NCI-H2107 (cell line): ENCODE measurements at regions not wholly inside any gene's neighbourhood (a gene's known extent, or its start where the extent isn't known, plus 50 kb on each side); places are given as distances from the start of the nearest gene placed in this dataset.
"Not testable (repeated sequence)": the region's sequence is repeated elsewhere in the genome, so short reads cannot be mapped to it uniquely, and the experiment has no call there.

ENCODE experiments used
- DNase-seq: peaks from one replicate; lab custom pipeline; 2025; lab: John Stamatoyannopoulos, UW

DNA sequence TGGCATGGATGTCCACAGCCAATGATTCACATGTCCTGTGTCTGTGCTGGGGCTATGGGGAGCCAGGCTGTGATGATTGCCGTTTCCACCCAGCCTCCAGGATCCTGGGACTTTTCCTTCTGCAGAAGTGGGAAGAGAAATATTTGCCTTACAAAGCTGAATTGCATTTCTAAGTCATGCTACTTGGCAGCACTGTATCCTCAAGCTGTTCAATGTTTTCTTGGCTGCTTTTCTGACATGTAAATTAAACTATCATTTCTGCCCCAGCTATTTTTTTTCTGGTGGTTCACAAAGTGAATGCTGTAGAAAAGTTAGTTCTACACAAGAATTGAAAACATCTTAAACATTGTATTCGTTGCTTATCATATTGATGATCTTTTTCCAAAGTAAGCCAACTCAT is 51.9 kb upstream of the TCERG1L start:
- no peak for DNase-seq

DNA sequence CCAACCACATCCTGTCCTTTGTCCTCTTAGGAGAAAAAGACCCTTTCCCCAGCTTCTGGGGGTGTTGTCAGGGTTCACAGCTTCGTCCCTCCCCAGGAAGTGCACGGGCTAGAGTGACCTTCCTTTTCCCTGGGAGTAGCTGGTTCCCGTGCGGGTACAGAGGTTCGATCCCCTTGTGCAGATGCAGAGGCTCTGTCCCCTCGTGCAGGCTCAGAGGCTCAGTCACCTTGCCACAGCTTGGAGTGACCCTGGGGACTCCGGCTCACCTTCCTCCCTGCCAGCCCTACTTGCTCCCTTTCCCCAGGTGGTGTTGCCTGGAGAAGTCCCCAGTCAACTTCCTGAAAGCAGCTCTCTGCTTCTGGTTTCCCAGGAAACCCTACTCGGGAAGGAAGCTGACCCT is 60.0 kb upstream of the TCERG1L start:
- no peak for DNase-seq

DNA sequence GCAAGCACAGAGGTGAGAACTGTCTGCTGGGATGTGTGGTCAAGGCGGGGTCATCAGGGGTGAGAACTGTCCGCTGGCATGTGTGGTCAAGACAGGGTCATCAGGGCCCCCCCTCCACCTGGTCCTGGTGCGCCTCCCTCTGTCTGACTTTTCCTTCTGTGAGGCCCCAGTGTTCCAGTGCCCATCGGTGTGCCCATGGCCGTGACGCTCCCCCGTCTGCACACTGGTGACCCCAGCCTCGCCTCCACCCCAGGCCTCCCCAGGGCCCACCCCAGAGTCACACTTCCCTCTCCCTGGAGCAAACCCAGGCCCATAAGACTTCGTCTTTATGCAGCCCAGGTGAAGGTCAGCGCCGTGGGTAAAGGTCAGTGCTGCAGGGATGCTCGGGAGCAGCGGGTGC is 70.1 kb upstream of the TCERG1L start:
- DNase-seq = no peak

DNA sequence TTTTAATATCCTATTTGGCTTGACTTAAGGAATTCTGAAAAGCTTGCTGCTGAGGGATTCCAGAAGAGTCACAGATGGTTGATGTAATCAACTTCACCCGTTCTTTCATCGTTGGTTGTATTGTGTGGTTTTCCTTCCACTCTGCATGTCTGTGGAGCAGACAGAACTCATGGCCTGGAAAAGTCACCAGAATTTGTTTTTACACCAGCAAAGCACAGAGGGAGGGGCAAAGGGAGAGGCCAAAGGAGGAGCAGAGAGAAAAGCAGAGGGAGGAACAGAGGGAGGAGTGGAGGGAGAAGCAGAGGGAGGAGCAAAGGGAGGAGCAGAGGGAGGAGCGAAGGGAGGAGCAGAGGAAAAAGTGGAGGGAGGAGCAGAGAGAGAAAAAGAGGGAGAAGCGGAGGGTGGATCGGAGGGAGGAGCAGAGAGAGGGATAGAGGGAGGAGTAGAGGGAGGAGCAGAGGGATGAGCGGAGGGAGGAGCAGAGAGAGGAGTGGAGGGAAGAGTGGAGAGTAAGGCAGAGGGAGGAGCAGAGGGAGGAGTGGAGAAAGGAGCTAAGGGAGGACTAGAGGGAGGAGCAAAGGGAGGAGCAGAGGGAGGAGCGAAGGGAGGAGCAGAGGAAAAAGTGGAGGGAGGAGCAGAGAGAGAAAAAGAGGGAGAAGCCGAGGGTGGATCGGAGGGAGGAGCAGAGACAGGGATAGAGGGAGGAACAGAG is 73.8 kb upstream of the TCERG1L start:
- not testable (repeated sequence) for DNase-seq

DNA sequence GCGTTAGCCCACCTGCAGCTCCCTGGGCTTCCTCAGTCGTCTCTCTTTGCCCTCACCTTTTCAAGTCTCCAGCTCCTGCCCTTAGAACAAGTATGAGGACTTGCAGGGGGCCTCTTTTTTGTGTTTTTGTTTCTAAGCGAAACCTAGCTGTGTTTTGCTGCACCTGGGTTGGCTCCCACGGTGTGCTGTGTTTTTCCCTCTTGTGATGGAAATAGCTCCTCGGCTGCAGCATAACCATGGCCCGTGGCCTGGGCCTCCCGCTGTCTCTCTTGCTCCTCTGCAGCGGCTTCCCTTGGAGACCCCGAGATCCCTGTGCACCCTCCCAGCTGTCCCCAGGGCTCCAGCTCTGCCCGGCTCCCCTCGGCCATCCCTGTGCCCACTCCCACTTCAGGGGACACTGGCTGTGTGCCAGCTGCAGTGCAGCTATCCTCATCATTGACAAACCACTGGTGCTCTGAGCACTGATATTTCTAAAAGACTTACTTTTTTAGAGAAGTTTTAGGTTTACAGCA is 75.6 kb upstream of the TCERG1L start:
- no peak for DNase-seq

DNA sequence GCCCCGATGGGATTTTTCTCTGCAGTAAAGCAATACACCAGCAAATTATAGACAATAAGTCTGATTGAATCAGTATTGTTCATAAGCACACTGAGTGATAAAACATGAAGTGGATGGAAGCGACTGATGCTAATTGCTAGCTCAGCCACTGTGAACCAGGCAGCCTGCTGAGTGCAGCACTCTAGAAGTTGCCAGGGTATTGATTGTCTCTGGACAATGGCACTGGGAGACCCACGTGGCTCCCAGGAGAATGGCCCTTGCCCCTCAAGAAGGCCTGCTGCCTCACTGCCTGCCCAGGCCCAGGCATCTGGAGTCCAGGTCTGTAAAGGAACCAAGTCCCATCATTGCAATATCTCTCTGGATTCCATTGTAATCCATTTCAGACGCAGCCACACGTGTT is 80.4 kb upstream of the TCERG1L start:
- no peak for DNase-seq

DNA sequence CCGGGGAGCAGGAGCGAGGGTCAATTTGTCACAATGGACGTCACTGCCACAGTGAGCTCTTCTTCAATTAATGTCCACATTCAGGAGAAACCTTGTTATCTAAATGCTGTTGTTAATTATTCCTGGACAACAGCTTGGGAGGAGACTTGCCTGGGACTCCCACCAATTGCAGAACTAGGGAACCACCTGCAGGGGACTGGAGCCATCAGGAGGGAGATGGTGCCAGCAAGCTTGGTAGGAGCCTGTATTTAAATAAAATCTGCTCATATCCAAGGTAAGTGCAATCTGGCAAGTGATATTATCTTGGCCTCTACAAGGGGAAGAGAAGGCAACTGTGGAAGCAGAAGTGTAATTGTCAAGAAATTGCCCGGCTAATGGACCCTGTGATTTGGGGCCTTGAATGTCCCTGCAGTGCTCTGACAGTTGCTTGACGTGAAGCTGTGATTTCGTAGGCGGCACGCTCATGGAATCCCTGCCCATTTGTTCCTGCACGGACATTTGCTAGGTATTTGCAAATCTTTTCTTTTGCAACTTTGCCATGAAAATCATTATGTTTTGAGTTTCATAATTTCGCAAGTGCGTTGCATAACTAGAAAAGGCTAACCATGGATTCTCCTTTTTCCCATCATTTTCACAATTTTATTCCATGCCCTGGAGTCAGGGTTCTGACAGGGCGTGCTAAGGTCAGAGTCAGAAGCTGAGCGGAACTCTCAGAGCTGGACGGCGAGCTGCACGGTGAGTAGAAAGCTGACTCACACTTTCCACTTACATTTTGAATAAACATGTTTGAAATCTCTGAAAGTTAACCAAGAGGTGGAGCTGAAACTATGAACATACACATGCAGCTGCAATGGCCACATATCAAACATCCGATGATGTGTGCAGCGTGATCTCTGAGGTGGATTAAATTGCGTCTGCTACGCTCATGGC is 84.9 kb upstream of the TCERG1L start:
- DNase-seq = no peak

DNA sequence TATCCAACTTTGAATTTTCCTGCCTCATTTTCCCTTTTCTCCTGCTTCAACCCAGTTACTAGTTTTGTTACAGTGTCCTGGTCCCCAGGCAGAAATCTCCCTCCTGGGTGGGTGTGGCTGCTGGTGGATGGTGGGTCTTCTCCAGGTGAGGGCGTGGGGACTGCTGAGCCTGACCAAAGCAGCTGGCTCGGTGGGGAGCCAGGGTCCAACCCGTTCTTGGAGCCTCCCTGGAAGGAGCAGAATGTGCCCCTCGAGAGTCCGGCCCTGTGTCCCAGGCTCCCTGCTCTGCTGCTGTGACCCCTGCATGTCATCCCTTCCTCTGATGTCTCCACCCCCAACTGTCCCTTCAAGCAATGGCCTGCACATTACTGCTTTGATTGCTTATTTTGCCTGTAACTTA is 86.6 kb upstream of the TCERG1L start:
- DNase-seq = no peak

DNA sequence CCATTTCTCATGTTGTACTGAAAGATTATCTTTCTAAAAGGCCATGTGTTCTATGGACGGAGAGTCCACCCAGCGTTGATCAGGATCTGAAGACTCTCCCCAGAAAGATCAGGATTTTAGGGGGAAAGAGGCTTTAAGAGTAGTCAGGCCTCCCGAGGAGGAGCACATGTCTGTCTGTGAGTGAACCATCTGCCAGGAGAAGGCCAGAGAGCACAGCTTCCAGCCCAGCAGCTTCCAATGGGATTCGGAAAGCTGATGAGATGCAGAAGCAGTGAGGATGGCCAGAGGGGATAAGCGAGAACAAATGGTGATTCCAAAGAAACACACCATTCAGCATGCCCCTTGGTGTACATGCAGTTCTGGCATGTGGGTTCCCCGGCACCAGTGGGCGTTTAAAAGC is 88.5 kb upstream of the TCERG1L start:
- DNase-seq = no peak

DNA sequence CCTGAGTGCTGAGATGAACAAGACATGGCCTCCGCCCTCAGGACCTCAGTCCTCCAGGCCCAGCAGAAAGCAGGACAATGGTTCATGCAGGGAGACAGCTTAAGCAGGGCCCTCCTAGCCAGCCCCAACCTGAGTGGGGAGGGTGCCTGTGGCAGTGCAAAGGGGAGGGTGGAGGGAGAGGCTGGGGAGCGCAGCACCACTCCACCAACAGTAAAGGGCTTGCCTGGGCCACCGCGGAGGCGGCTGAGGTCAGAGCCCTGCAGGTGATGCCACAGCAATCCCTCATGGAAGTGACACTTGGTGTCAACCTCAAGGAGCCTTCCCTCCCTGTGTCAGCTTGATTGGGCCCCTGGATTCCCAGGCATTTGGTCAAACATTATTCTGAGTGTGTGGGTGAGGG is 89.0 kb upstream of the TCERG1L start:
- DNase-seq = no peak

DNA sequence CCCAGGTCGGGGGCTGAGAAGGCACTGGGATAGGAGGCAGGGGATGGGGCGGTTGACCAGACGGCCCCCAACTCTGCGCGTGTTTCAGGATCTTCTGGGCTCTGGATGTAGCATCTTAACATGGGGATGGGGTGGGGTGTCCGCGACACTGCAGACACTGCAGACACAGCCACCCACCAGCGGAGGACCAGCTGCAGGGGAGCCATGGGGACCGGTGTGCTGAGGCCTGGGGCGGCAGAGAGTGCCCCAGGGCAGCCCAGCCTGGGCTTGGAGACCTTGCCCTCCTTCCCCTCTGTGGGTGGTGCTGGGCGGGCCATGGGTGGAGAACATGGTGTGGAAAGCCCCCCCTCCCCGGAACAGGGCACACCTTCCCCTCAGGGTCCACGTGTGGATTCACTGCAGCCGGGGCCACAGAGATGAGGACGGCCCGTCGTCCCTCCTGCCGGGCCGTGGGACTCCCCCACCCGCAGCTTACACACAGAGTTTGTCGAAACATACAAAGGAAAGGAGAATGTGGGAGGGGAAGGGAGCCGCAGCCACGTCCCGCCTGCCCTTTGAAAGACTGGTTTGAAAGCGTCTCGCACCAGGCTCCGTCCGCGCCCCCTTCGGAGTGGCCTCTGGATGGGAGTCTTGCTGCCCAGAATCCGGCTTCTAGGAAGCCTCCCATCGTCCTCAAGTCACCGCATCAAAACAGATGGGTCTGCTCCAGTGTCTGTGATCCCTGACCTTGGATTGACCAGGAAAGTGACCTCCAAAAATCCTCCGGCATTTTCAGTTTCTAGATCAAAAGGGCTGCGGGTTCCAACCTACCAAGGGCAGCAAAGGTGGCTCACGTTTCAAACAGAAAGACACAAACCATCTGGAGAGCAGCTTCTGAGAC is 91.5 kb upstream of the TCERG1L start:
- DNase-seq = no peak

DNA sequence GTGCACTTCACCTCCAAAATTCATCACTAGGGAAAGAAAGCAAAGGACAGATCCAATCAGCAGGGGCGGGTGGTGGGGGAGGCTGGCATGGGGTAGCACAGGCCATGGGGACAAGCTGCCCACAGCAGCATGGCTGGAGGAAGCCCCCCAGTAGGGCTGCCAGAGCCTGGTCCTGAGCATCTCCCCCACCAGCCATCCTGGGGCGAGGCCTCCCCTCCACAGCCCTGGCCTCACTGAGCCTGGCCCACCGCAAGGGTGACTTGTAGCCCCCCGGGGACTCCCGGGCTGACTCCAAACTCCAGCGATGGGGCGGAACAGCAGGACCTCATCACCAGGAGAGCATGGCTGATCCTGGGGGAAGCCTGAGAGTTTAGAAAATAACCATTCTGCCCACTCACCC is 92.4 kb upstream of the TCERG1L start:
- DNase-seq = no peak

DNA sequence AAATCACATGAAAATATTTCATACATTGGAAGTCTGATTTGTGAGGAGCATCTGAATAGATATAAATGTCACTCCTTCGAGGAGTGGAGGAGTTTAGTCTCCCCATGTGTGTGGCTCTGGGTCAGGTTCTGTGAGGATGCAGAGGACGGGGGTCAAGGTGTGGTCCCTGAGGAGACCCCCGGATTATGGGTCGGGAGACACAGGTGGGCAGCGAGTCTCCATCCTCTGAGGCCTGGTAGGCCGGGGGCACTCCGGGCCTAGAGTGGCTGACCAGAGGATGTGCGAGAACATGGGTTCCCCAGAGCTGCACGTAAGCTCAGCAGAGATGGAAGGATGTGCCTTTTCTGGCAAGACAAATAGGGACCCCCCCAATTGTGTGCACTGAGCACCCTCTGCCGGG is 93.4 kb upstream of the TCERG1L start:
- no peak for DNase-seq

DNA sequence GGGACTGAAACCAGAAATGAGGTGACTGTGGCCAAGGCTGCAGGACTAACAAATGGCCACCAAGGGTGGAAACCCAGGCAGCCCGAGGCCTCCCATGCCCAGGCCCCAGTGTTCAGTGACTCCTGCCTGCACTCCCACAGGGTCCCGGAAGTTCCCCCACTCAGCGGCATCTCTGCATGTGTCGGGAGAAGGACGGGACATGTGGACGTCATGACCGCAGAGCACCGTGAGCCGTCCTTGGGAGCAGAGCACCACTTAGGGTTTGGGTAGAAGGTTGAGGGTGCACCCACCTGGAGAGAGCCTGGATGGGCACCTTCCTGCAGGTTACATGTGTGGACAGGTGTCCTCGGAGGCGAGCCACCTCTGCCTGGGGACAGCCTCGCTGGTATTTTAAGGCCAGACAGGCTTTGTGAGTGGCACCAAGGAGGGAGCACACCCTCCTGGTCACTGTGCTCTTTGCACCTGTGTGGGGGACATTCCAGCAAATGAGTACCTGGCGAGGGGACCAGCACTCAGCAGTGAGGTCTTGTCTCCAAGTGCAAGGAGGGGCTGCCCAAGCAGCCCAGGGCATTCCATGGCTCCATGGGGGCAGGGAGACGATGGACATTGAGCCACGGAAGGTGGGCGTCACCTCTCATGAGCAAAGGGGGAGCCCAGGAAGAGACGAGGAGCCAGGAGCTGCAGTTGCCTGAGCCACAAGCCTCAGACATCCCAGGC is 95.3 kb upstream of the TCERG1L start:
- DNase-seq = no peak

DNA sequence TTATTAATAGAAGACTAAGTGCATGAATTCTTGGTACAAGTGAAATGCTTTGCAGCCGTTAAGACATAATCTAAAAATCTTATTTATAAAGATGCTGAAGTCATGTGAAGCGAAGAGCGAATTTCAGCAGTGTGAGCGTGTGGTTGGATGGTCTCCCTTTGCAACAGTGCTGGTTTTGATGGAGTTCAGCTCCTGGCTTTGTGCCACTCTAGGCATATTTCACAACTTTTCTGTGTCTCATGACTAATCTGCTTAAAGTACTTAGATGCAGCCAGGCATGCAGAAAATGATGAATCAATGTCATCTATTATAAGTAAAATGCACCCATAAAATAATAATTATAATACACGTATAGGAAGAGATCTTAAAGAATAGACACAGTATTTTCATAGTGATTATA is 107.2 kb upstream of the TCERG1L start:
- no peak for DNase-seq

DNA sequence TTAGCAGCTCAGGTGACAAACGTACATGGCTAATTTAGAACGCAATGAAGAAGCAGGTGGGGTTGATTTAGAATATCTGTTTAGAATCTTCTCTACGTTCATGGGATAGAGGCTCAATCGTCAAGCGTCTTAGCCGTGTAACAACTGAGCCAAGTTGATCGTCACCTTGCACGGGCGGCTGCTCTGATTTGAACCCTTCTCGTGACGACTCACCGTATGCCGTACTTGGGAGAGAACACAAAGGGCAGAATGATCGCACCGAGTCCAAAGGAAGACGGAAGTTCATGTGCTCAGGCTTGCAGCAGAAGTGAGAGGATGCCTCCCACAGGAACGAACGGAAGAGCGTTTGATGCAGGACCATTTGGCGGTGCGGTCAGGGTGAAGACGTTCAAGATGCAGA is 108.3 kb upstream of the TCERG1L start:
- no peak for DNase-seq

DNA sequence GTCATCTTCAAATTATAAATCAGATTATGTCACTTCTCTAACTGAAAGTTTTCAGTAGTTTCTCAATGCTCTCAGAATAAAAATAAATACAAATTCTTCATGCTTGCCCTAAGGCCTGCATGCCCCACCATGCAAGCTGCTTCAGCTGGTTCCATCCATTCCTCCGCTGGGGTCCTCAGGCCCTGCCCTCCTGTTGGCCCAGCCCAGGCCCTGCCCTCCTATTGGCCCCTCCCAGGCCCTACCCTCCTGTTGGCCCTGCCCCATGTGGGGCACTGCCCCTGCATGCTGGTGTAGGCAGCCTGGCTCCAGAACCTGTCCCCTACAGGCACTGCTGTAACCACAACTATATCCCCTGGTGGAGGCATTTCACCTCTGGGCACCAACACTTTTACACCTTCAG is 109.3 kb upstream of the TCERG1L start:
- DNase-seq = no peak

DNA sequence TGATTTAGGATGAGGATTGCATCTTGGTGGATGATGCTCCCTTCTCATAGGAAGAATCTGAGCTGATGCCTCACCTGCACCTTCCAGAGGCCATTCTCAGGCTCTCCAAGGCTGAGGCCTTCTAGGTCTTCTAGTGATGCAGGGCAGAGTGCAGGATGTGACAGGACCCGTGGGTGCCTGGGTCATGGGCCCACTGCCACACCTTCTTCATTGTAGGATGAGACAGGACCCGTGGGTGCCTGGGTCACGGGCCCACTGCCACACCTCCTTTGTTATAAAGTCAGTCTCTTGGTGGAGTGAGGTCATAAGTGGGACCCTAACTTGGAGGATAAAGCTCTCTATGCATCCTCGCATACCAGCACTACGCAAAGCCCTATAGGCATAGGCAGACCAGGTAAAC is 109.9 kb upstream of the TCERG1L start:
- DNase-seq = no peak

DNA sequence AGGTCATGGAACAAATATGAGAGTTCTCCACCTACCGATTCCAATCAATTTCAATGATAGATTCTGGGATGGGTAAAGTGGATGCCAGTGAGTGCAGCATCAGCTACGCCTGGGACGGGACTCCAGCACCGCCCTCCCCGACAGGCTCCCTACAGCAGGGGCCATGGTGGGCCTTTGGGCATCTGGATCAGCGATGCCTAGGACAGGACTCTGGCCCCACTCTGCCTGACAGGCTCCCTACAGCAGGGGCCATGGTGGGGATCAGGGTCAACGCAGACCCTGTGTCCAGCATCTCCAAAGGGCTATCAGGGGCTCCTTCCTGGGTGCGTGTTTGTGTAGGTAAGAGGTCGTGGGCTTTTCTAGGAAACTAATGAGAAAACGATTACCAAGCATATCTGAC is 111.2 kb upstream of the TCERG1L start:
- DNase-seq = no peak

DNA sequence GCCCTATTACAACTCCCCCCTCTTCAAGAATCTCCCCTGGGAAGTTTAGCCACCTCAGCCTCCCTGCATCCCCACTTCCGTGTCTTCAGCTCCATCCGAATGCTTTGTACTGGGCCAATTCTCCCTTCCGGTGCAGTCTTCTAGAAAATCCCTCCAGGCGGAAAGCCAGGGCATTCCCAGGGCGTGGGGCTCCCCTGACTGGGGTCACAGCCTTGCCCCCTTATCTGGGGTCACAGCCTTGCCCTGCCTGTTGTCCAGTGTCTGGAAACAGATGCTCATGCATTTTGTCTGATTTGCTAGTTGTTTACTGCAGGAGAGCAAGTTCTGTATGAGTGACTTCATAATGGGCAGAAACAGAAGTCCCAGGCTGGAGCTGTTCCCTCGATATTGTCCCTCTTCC is 112.5 kb upstream of the TCERG1L start:
- DNase-seq = no peak

DNA sequence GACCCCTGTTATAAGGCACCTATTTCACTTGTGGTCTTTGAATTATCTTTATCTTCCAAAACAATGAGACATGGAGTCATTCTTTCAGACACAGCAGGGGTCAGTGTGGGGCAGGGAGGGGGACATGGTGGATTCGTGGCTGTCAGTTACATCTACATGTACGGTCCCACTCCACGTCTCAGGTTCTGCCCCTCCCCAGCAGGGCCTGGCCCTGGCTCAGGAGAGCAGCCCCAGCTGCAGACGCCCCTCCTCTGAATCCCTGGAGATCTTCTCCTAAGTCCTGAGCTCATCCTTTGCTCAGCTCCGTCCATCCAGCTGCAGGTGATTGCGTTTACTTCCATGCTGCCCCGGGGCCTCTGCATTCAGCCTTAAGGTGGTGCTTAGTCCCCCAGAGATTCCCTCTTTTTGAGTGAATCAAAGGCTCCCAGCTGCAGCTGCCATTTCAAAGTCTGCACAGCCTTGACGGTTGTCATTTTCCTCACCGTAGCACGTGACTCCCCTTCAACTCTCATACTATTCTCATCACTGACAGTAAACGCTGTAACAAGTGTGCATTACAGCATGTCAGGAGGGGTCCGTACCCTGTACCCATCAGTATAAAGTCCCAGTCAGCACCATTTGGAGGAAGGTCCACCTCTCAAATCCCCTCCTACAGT is 113.4 kb upstream of the TCERG1L start:
- DNase-seq = no peak
